ENCODE measurements at regions not wholly inside any gene's neighbourhood (a gene's known extent, or its start where the extent isn't known, plus 50 kb on each side); places are given as distances from the start of the nearest gene placed in this dataset.

DNA sequence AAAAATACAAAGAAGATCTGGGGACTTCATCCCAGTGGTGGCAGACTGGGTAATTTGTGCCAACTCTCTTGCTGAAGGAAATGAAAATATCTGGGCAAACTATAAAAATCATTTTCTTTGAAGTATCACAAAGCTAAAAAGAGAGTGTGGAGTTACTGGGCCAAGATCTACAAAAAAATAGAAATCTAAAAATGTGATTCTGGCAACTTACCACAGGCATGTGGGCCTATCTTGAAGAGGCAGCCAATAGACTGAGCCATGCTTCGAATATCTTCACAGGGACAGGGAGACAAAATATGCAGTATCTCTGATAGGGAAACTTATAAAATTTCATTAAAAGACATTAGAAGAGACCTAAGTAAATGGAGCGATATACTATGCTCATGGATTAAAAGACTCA, 168.8 kb downstream of the RCHY1 start:
- no peaks in the 10 kb centered on the region for H3K79me1 ChIP-seq (ENCODE audit: insufficient read depth, low read depth, low read length, poor library complexity, severe bottlenecking)
- H2BK20ac ChIP-seq (ENCODE audit: low read depth, low read length, poor library complexity, severe bottlenecking): no peak overlapping the region
- H3K4ac ChIP-seq (ENCODE audit: low read depth, low read length): no peak overlapping the region
- H3K23ac ChIP-seq (ENCODE audit: insufficient read length, low read depth, low read length): no peak overlapping the region
- no peaks in the 10 kb centered on the region for H3K9me3 Mint-ChIP-seq
- H3K14ac ChIP-seq (ENCODE audit: insufficient read depth, low read length): no peak overlapping the region
- no peak overlapping the region for H2AK5ac ChIP-seq (ENCODE audit: insufficient read length, low read length)
- no peak overlapping the region for H3K4me2 ChIP-seq (ENCODE audit: insufficient read depth, insufficient read length, low read length)
- no peak overlapping the region for H3K27ac Mint-ChIP-seq
- H3K18ac ChIP-seq (ENCODE audit: insufficient read length, low read depth, low read length): no peak overlapping the region
- TF ChIP-seq, protein P1, sequence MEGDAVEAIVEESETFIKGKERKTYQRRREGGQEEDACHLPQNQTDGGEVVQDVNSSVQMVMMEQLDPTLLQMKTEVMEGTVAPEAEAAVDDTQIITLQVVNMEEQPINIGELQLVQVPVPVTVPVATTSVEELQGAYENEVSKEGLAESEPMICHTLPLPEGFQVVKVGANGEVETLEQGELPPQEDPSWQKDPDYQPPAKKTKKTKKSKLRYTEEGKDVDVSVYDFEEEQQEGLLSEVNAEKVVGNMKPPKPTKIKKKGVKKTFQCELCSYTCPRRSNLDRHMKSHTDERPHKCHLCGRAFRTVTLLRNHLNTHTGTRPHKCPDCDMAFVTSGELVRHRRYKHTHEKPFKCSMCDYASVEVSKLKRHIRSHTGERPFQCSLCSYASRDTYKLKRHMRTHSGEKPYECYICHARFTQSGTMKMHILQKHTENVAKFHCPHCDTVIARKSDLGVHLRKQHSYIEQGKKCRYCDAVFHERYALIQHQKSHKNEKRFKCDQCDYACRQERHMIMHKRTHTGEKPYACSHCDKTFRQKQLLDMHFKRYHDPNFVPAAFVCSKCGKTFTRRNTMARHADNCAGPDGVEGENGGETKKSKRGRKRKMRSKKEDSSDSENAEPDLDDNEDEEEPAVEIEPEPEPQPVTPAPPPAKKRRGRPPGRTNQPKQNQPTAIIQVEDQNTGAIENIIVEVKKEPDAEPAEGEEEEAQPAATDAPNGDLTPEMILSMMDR (conservative IDR thresholded peaks at IDR 0.05): no peak
- H4K91ac ChIP-seq (ENCODE audit: insufficient read length, low read depth, low read length): no peak overlapping the region
- no peaks in the 10 kb centered on the region for H3K23me2 ChIP-seq (ENCODE audit: insufficient read length, low read depth, low read length, poor library complexity, severe bottlenecking)
- no peak overlapping the region for H4K8ac ChIP-seq (replicated peaks; ENCODE audit: insufficient read length, low read depth, low read length)
- H2BK12ac ChIP-seq (ENCODE audit: insufficient read length, low read depth, low read length): no peak overlapping the region
- no peak overlapping the region for H3K4me3 Mint-ChIP-seq
- no peak overlapping the region for H2BK5ac ChIP-seq (ENCODE audit: insufficient read length, low read length)
- no peaks in the 10 kb centered on the region for H3K36me3 Mint-ChIP-seq (ENCODE audit: insufficient read depth in 1 of 3, low read depth in 3 of 3)
- H3K4me1 ChIP-seq (ENCODE audit: insufficient read depth, low read length): no peaks in the 10 kb centered on the region
- no peak overlapping the region for H2AFZ ChIP-seq (ENCODE audit: low read length)
- H4K20me1 ChIP-seq (ENCODE audit: control insufficient read depth, insufficient read depth, insufficient read length): no peaks in the 10 kb centered on the region
- H3K79me2 ChIP-seq (ENCODE audit: insufficient read depth, low read length): no peaks in the 10 kb centered on the region
- no peak overlapping the region for H2BK120ac ChIP-seq (ENCODE audit: low read depth, low read length, poor library complexity, severe bottlenecking)
- no peak overlapping the region for H3T11ph ChIP-seq (ENCODE audit: low read length)
- no peaks in the 10 kb centered on the region for H3K27me3 ChIP-seq (ENCODE audit: insufficient read depth, low read length)
- H3K9ac ChIP-seq (ENCODE audit: extremely low read depth, insufficient read length, low read length): no peak overlapping the region
- no peaks in the 10 kb centered on the region for H3K9me3 ChIP-seq (ENCODE audit: control insufficient read depth, low read depth, low read length)
- H3K4me1 Mint-ChIP-seq: peaks cover 3 to 4% of the 10 kb centered on the region in 2 experiments; a peak in 3 of 4 replicates
- no peak overlapping the region for H3K27ac ChIP-seq (ENCODE audit: insufficient read length, low read depth, low read length)
- DNase-seq: no peak
- no CpG with 5 or more reads among the region's 2 CpGs for WGBS (ENCODE audit: extremely low coverage, insufficient read length, low lambda C conversion rate)
- H4K5ac ChIP-seq (ENCODE audit: insufficient read length, low read depth, low read length): no peak overlapping the region
- H3K27me3 Mint-ChIP-seq (ENCODE audit: low read depth): no peaks in the 10 kb centered on the region
- no peak overlapping the region for H2BK15ac ChIP-seq (ENCODE audit: low read depth, low read length)
- no peak overlapping the region for H3K56ac ChIP-seq (ENCODE audit: insufficient read length, low read depth, low read length)

Data from H9 (cell line).